HCT116 (cell line): ENCODE measurements at regions not wholly inside any gene's neighbourhood (a gene's known extent, or its start where the extent isn't known, plus 50 kb on each side); places are given as distances from the start of the nearest gene placed in this dataset.

ENCODE experiments used
- ATAC-seq: fragments of 200-7000 bp; cut with Tn5 transposase; 2 replicates; pipeline ENCODE4 v1.9.1; 2020; ENCODE audit warnings: mild to moderate bottlenecking, moderate library complexity
- BruUV-seq: library from RNA; stranded (reverse); fragments of 400-500 nt; replicated peaks from 2 replicates; lab custom pipeline; 2021; lab: Mats Ljungman, UMichigan
- CTCF ChIA-PET: fragments of 300-600 bp; sonication (Branson Sonifier 250); formaldehyde crosslinking; loops from one replicate; lab custom pipeline; 2021; ENCODE audit warnings: antibody characterized with exemption; lab: Charles Lee
- POLR2A ChIA-PET: fragments of 300-600, 350-600 bp; sonication (Branson Sonifier 250); formaldehyde crosslinking; loops from one replicate; lab custom pipeline; 2021; ENCODE audit warnings: antibody characterized with exemption; lab: Charles Lee
- RAD21 ChIA-PET, 2 experiments: fragments of 300-600 bp; sonication (Branson Sonifier 250); formaldehyde crosslinking; loops; one replicate each; lab custom pipeline; 2023; ENCODE audit warnings: low total read pairs in 2 of 2; ENCODE audit not compliant: uncharacterized antibody in 2 of 2, unreplicated experiment in 2 of 2, low non-redundant PET in 1 of 2; lab: Charles Lee
- DNase-seq: peaks from one replicate; pipeline ENCODE4 v3.0.0-alpha.2; 2010; ENCODE audit warnings: low read depth, low spot score
- H2AFZ ChIP-seq: fragments of 200-600 bp; shearing (Covaris generic), sonication (generic); 2 replicates; pipeline ENCODE4 v1.6.1; 2017; ENCODE audit warnings: low read depth, mixed run types, mixed read lengths, antibody characterized with exemption, low read length; ENCODE audit not compliant: poor library complexity, severe bottlenecking
- H3K27ac ChIP-seq: 2 replicates; pipeline ENCODE4 v1.5.1; 2012; ENCODE audit warnings: low read depth, low read length
- H3K27me3 ChIP-seq: fragments of 200-600 bp; sonication (generic); 2 replicates; pipeline ENCODE4 v1.6.1; 2016; ENCODE audit warnings: mixed run types, low read length, mixed read lengths; ENCODE audit not compliant: insufficient read depth
- H3K36me3 ChIP-seq, 2 experiments: fragments of 200-500 bp in 1 of 2; fragments of 200-600 bp in 1 of 2; sonication (Bioruptor generic) in 1 of 2; sonication (generic) in 1 of 2; 2 replicates each; pipeline versions ENCODE4 v1.5.1 to v1.6.1; 2014 to 2016; ENCODE audit warnings: low read length in 2 of 2, inconsistent platforms in 1 of 2, mixed read lengths in 1 of 2, mixed run types in 1 of 2; ENCODE audit not compliant: insufficient read depth in 2 of 2, control insufficient read depth in 1 of 2
- H3K4me1 ChIP-seq, 2 experiments: fragments of 200-600 bp in 1 of 2; sonication (generic) in 1 of 2; 2 replicates each; pipeline versions ENCODE4 v1.5.1 to v1.6.1; 2012 to 2017; ENCODE audit warnings: low read length in 2 of 2, inconsistent platforms in 1 of 2, mild to moderate bottlenecking in 1 of 2, mixed read lengths in 1 of 2, mixed run types in 1 of 2, moderate library complexity in 1 of 2; ENCODE audit not compliant: insufficient read depth in 2 of 2, control insufficient read depth in 1 of 2
- H3K4me2 ChIP-seq: fragments of 200-600 bp; sonication (generic); 2 replicates; pipeline ENCODE4 v1.6.1; 2017; ENCODE audit warnings: mixed run types, low read length, mixed read lengths
- H3K4me3 ChIP-seq, 2 experiments: fragments of 200-600 bp in 1 of 2; sonication (generic) in 1 of 2; replicated peaks in 1 of 2; 2 replicates each; pipeline ENCODE4 v1.5.1; 2011 to 2016; ENCODE audit warnings: low read length in 2 of 2, control low read depth in 1 of 2, low read depth in 1 of 2, mild to moderate bottlenecking in 1 of 2, mixed read lengths in 1 of 2, mixed run types in 1 of 2
- H3K79me2 ChIP-seq: fragments of 200-600 bp; sonication (generic); 2 replicates; pipeline ENCODE4 v1.6.1; 2017; ENCODE audit warnings: mild to moderate bottlenecking, mixed run types, low read length, moderate library complexity, mixed read lengths; ENCODE audit not compliant: insufficient read depth
- H3K9ac ChIP-seq: fragments of 200-600 bp; sonication (generic); 2 replicates; pipeline ENCODE4 v1.6.1; 2016; ENCODE audit warnings: low read length, mixed read lengths
- H3K9me2 ChIP-seq: fragments of 200-600 bp; sonication (generic), shearing (Covaris generic); 2 replicates; pipeline ENCODE4 v1.6.1; 2017; ENCODE audit warnings: mixed run types, mild to moderate bottlenecking, moderate library complexity; ENCODE audit not compliant: insufficient read depth
- H3K9me3 ChIP-seq, 2 experiments: fragments of 200-500 bp in 1 of 2; fragments of 200-600 bp in 1 of 2; sonication (Bioruptor generic) in 1 of 2; sonication (generic) in 1 of 2; 2 replicates each; pipeline ENCODE4 v1.6.1; 2014 to 2017; ENCODE audit warnings: low read length in 2 of 2, mixed read lengths in 2 of 2, inconsistent platforms in 1 of 2, low read depth in 1 of 2, mild to moderate bottlenecking in 1 of 2, mixed run types in 1 of 2, moderate library complexity in 1 of 2; ENCODE audit not compliant: control insufficient read depth in 1 of 2, insufficient read depth in 1 of 2
- H4K20me1 ChIP-seq: fragments of 200-600 bp; sonication (generic), shearing (Covaris generic); 2 replicates; pipeline ENCODE4 v1.6.1; 2017; ENCODE audit warnings: mixed run types, mild to moderate bottlenecking, moderate library complexity; ENCODE audit not compliant: insufficient read depth
- ATF3 ChIP-seq: IDR thresholded peaks from 2 replicates; pipeline ENCODE4 v1.6.1; 2012
- CEBPB ChIP-seq: IDR thresholded peaks from 2 replicates; pipeline ENCODE4 v1.6.1; 2012; ENCODE audit warnings: low read depth
- CTCF ChIP-seq, 3 experiments: fragments of 200-600 bp in 1 of 3; sonication (generic) in 1 of 3; IDR thresholded peaks in 2 of 3; conservative IDR thresholded peaks in 1 of 3; 2 replicates each; pipeline ENCODE4 v1.5.1; 2012 to 2017; ENCODE audit warnings: low read depth in 2 of 3, low read length in 2 of 3, antibody characterized with exemption in 1 of 3, borderline replicate concordance in 1 of 3, control low read depth in 1 of 3, mild to moderate bottlenecking in 1 of 3, mixed read lengths in 1 of 3, mixed run types in 1 of 3, moderate library complexity in 1 of 3; ENCODE audit not compliant: insufficient read depth in 1 of 3
- EGR1 ChIP-seq: IDR thresholded peaks from 2 replicates; pipeline ENCODE4 v1.6.1; 2012; ENCODE audit warnings: low read depth
- EZH2phosphoT487 ChIP-seq: fragments of 200-600 bp; IDR thresholded peaks from 2 replicates; pipeline ENCODE4 v1.6.1; 2018; ENCODE audit warnings: antibody characterized with exemption, borderline replicate concordance
- MAX ChIP-seq: IDR thresholded peaks from 2 replicates; pipeline ENCODE4 v1.6.1; 2012
- POLR2A ChIP-seq: IDR thresholded peaks from 2 replicates; pipeline ENCODE4 v1.7.0; 2011; ENCODE audit warnings: borderline replicate concordance; ENCODE audit not compliant: insufficient read depth, insufficient read length; ENCODE audit errors: extremely low read depth
- RAD21 ChIP-seq: IDR thresholded peaks from 2 replicates; pipeline ENCODE4 v1.6.1; 2012; ENCODE audit warnings: low read depth, mild to moderate bottlenecking
- SP1 ChIP-seq: IDR thresholded peaks from 2 replicates; pipeline ENCODE4 v1.6.1; 2012; ENCODE audit warnings: low read depth
- SRF ChIP-seq: IDR thresholded peaks from 2 replicates; pipeline ENCODE4 v1.6.1; 2012; ENCODE audit warnings: low read depth
- YY1 ChIP-seq: IDR thresholded peaks from 2 replicates; pipeline ENCODE4 v1.6.1; 2011; ENCODE audit warnings: low read length, low read depth, moderate library complexity, mild to moderate bottlenecking; ENCODE audit not compliant: insufficient replicate concordance; ENCODE audit errors: extremely low read depth
- ZBTB33 ChIP-seq: IDR thresholded peaks from 2 replicates; pipeline ENCODE4 v1.6.1; 2011; ENCODE audit warnings: mild to moderate bottlenecking, low read length, moderate library complexity; ENCODE audit not compliant: insufficient replicate concordance; ENCODE audit errors: extremely low read depth
- ZFX ChIP-seq: fragments of 450-650 bp; IDR thresholded peaks from 2 replicates; pipeline ENCODE4 v1.6.1; 2017
- ZNF274 ChIP-seq: fragments of 200-500 bp; sonication (Bioruptor generic); IDR thresholded peaks from 2 replicates; pipeline ENCODE4 v1.6.1; 2014; ENCODE audit warnings: mild to moderate bottlenecking, low read depth, low read length, inconsistent platforms
- intact Hi-C: fragments of 100-400 bp; cut with micrococcal nuclease; formaldehyde crosslinking; loops from 2 replicates; pipeline ENCODE4 v1.10.0; 2022

- TF ChIP-seq ZBTB33 (no peak), SRF (no peak), POLR2A (no peak), ATF3 (no peak), MAX (no peak), CTCF (IDR thresholded peaks at IDR 0.05 in 2 of 3, conservative IDR thresholded peaks at IDR 0.05 in 1 of 3; ENCODE audit: borderline replicate concordance in 1 of 3, insufficient read depth in 1 of 3, low read depth in 2 of 3, low read length in 2 of 3) (no peak), EZH2phosphoT487 (no peak), SP1 (no peak), CEBPB (no peak)
Measured at GRCh38 chr20:16664020-16664419, 65.8 kb upstream of the SNRPB2 start (continued).

GRCh38 chr20:16662467-16662866 lies 67.4 kb upstream of the SNRPB2 start:
- Histone ChIP-seq H3K27ac (no peak overlapping the region), H3K36me3 (no peaks in the 10 kb centered on the region), H2AFZ (no peak overlapping the region), H3K4me2 (no peak overlapping the region), H3K9me3 (no peaks in the 10 kb centered on the region), H3K27me3 (peaks cover 11% of the 10 kb centered on the region), H3K4me3 (no peak overlapping the region), H3K79me2 (no peaks in the 10 kb centered on the region), H4K20me1 (no peaks in the 10 kb centered on the region), H3K4me1 (no peaks in the 10 kb centered on the region), H3K9ac (no peak overlapping the region), H3K9me2 (no peaks in the 10 kb centered on the region)
- ChIA-PET RAD21 (no interaction called here), POLR2A (no interaction called here), CTCF (no interaction called here)
- DNase-seq = no peak
- no peak for ATAC-seq
- intact Hi-C loops = no loop called here
- no peak for TF ChIP-seq ZNF274
- no peak for TF ChIP-seq EGR1
- no peak for TF ChIP-seq CTCF (IDR thresholded peaks at IDR 0.05 in 2 of 3, conservative IDR thresholded peaks at IDR 0.05 in 1 of 3; ENCODE audit: borderline replicate concordance in 1 of 3, insufficient read depth in 1 of 3, low read depth in 2 of 3, low read length in 2 of 3)
- no peak for TF ChIP-seq YY1
- no peak for TF ChIP-seq ZFX
- no peak for TF ChIP-seq RAD21
- no TSS peak for BruUV-seq
